Mesenchymal stem cell (in vitro differentiated cells and primary cell): ENCODE measurements at regions not wholly inside any gene's neighbourhood (a gene's known extent, or its start where the extent isn't known, plus 50 kb on each side); places are given as distances from the start of the nearest gene placed in this dataset.

ENCODE experiments used
- DNase-seq: peaks from one replicate; pipeline ENCODE4 v3.0.0-alpha.2; 2013
- H2AFZ ChIP-seq: one replicate; pipeline ENCODE4 v1.6.1; 2013; ENCODE audit warnings: low read depth, mild to moderate bottlenecking, control low read depth, inconsistent platforms, low read length, moderate library complexity
- H2AK5ac ChIP-seq: 2 replicates; pipeline ENCODE4 v1.6.1; 2013; ENCODE audit warnings: low read length, moderate library complexity, mild to moderate bottlenecking, inconsistent platforms; ENCODE audit not compliant: severe bottlenecking
- H2BK120ac ChIP-seq: one replicate; pipeline ENCODE4 v1.6.1; 2013; ENCODE audit warnings: low read depth, mild to moderate bottlenecking, inconsistent platforms, low read length, moderate library complexity
- H2BK12ac ChIP-seq, 2 experiments: one replicate each; pipeline ENCODE4 v1.6.1; 2013; ENCODE audit warnings: inconsistent platforms in 2 of 2, low read length in 2 of 2, mild to moderate bottlenecking in 2 of 2, moderate library complexity in 2 of 2, control low read depth in 1 of 2
- H2BK15ac ChIP-seq: one replicate; pipeline ENCODE4 v1.6.1; 2013; ENCODE audit warnings: mild to moderate bottlenecking, low read depth, inconsistent platforms; ENCODE audit not compliant: poor library complexity, severe bottlenecking
- H2BK5ac ChIP-seq: 2 replicates; pipeline ENCODE4 v1.6.1; 2013; ENCODE audit warnings: low read depth, mild to moderate bottlenecking, low read length, control low read depth, inconsistent platforms; ENCODE audit not compliant: poor library complexity, severe bottlenecking
- H3K14ac ChIP-seq, 2 experiments: one replicate each; pipeline ENCODE4 v1.6.1; 2013; ENCODE audit warnings: inconsistent platforms in 2 of 2, low read length in 2 of 2, control low read depth in 1 of 2, mild to moderate bottlenecking in 1 of 2, moderate library complexity in 1 of 2
- H3K18ac ChIP-seq, 2 experiments: one replicate each; pipeline ENCODE4 v1.6.1; 2013; ENCODE audit warnings: inconsistent platforms in 2 of 2, low read length in 2 of 2, control low read depth in 1 of 2, low read depth in 1 of 2, mild to moderate bottlenecking in 1 of 2
- H3K23ac ChIP-seq, 2 experiments: one replicate each; pipeline ENCODE4 v1.6.1; 2013; ENCODE audit warnings: inconsistent platforms in 2 of 2, low read length in 2 of 2, mild to moderate bottlenecking in 2 of 2, moderate library complexity in 2 of 2, control low read depth in 1 of 2
- H3K27ac ChIP-seq: 2 replicates; pipeline ENCODE4 v1.5.1; 2013; ENCODE audit warnings: mild to moderate bottlenecking, moderate library complexity, low read length, control low read depth, inconsistent platforms; ENCODE audit not compliant: poor library complexity, severe bottlenecking
- H3K27me3 ChIP-seq, 2 experiments: 2 replicates each; pipeline versions ENCODE4 v1.6.1 to v1.7.0; 2013; ENCODE audit warnings: low read length in 2 of 2, mild to moderate bottlenecking in 2 of 2, moderate library complexity in 2 of 2, control low read depth in 1 of 2, inconsistent platforms in 1 of 2; ENCODE audit not compliant: control insufficient read depth in 1 of 2, insufficient read depth in 1 of 2
- H3K36me3 ChIP-seq, 2 experiments: 2 replicates each; pipeline versions ENCODE4 v1.6.1 to v1.7.0; 2013; ENCODE audit warnings: low read length in 2 of 2, control low read depth in 1 of 2, inconsistent platforms in 1 of 2, low read depth in 1 of 2, mild to moderate bottlenecking in 1 of 2; ENCODE audit not compliant: insufficient read depth in 2 of 2, control insufficient read depth in 1 of 2
- H3K4ac ChIP-seq, 2 experiments: one replicate each; pipeline ENCODE4 v1.6.1; 2013; ENCODE audit warnings: inconsistent platforms in 2 of 2, low read length in 2 of 2, mild to moderate bottlenecking in 2 of 2, moderate library complexity in 2 of 2, control low read depth in 1 of 2, low read depth in 1 of 2
- H3K4me1 ChIP-seq: 2 replicates; pipeline ENCODE4 v1.6.1; 2013; ENCODE audit warnings: low read depth, low read length, control low read depth; ENCODE audit not compliant: control insufficient read depth, insufficient read depth
- H3K4me2 ChIP-seq: 2 replicates; pipeline ENCODE4 v1.6.1; 2013; ENCODE audit warnings: low read length, mild to moderate bottlenecking, inconsistent platforms; ENCODE audit not compliant: poor library complexity, severe bottlenecking
- H3K4me3 ChIP-seq, 2 experiments: 2 replicates each; pipeline versions ENCODE4 v1.5.1 to v1.7.0; 2013; ENCODE audit warnings: low read length in 2 of 2, mild to moderate bottlenecking in 2 of 2, control low read depth in 1 of 2, low read depth in 1 of 2; ENCODE audit not compliant: insufficient read depth in 1 of 2
- H3K79me1 ChIP-seq: replicated peaks from 2 replicates; pipeline ENCODE4 v1.6.1; 2013; ENCODE audit warnings: mild to moderate bottlenecking, control low read depth, low read length, inconsistent platforms; ENCODE audit not compliant: poor library complexity, severe bottlenecking
- H3K9ac ChIP-seq: 2 replicates; pipeline ENCODE4 v1.7.0; 2013; ENCODE audit warnings: mild to moderate bottlenecking, low read length, moderate library complexity
- H3K9me3 ChIP-seq: 2 replicates; pipeline ENCODE4 v1.7.0; 2013; ENCODE audit warnings: mild to moderate bottlenecking, low read length; ENCODE audit not compliant: control insufficient read depth
- H4K8ac ChIP-seq: one replicate; pipeline ENCODE4 v1.6.1; 2013; ENCODE audit warnings: inconsistent platforms, mild to moderate bottlenecking, low read length, moderate library complexity
- H4K91ac ChIP-seq: one replicate; pipeline ENCODE4 v1.6.1; 2013; ENCODE audit warnings: mild to moderate bottlenecking, low read length, inconsistent platforms
- WGBS: methylation state at CpG from one replicate; pipeline ENCODE4 v1.1.7; 2013; ENCODE audit warnings: mixed read lengths; 5-methylcytosine and 5-hydroxymethylcytosine counted together

- no peak overlapping the region for H3K18ac ChIP-seq
- H2BK120ac ChIP-seq: no peak overlapping the region
- H3K27ac ChIP-seq: no peak overlapping the region
- no peak overlapping the region for H3K4me2 ChIP-seq
- H2BK5ac ChIP-seq: no peak overlapping the region
- no peak overlapping the region for H3K4me3 ChIP-seq
- peak overlapping the region; percentile 9 for H2AK5ac ChIP-seq
- no peaks in the 10 kb centered on the region for H3K79me1 ChIP-seq
- WGBS: 89% methylated on average over 3 of the region's 5 CpGs
- no peak overlapping the region for H2AFZ ChIP-seq
- no peak overlapping the region for H3K4ac ChIP-seq
- H3K23ac ChIP-seq: no peak overlapping the region
- no peak overlapping the region for H3K9ac ChIP-seq
- peaks cover 2% of the 10 kb centered on the region for H3K4me1 ChIP-seq
- H4K91ac ChIP-seq: no peak overlapping the region
- H3K27me3 ChIP-seq: peaks cover 0 to 11% of the 10 kb centered on the region in 2 experiments
- H3K36me3 ChIP-seq: no peaks in the 10 kb centered on the region
- no peak overlapping the region for H3K14ac ChIP-seq
- no peak overlapping the region for H2BK12ac ChIP-seq
- no peak for DNase-seq
- H2BK15ac ChIP-seq: no peak overlapping the region
- no peaks in the 10 kb centered on the region for H3K9me3 ChIP-seq
- no peak overlapping the region for H4K8ac ChIP-seq
These were observed 78.3 kb upstream of the TPM1 start for GRCh38 chr15:62964251-62964650.

- Histone ChIP-seq H3K27me3 (peaks cover 0 to 5% of the 10 kb centered on the region in 2 experiments), H3K4me2 (no peak overlapping the region), H4K8ac (no peak overlapping the region), H3K27ac (no peak overlapping the region), H3K9ac (no peak overlapping the region), H3K4me3 (no peak overlapping the region), H3K23ac (no peak overlapping the region), H4K91ac (no peak overlapping the region), H2BK5ac (no peak overlapping the region), H3K14ac (no peak overlapping the region), H2BK120ac (no peak overlapping the region), H2AFZ (no peak overlapping the region), H3K9me3 (no peaks in the 10 kb centered on the region), H3K18ac (no peak overlapping the region), H2AK5ac (no peak overlapping the region), H3K4ac (no peak overlapping the region), H3K4me1 (peaks cover 2% of the 10 kb centered on the region), H2BK12ac (no peak overlapping the region), H2BK15ac (no peak overlapping the region), H3K36me3 (no peaks in the 10 kb centered on the region), H3K79me1 (no peaks in the 10 kb centered on the region)
- WGBS: 98% methylated on average over 4 of the region's 4 CpGs
- no peak for DNase-seq
These were observed 76.1 kb upstream of the TPM1 start for GRCh38 chr15:62966294-62967078.

GRCh38 chr15:62968699-62969098 lies 73.8 kb upstream of the TPM1 start:
- H2BK15ac ChIP-seq: no peak overlapping the region
- no peak overlapping the region for H4K91ac ChIP-seq
- H3K9me3 ChIP-seq: no peaks in the 10 kb centered on the region
- H2BK120ac ChIP-seq: no peak overlapping the region
- no peak overlapping the region for H3K4me2 ChIP-seq
- WGBS: 73% methylated on average over 6 of the region's 7 CpGs
- H3K79me1 ChIP-seq: no peaks in the 10 kb centered on the region
- H2AK5ac ChIP-seq: no peak overlapping the region
- H3K9ac ChIP-seq: no peak overlapping the region
- no peak overlapping the region for H3K27ac ChIP-seq
- H3K4ac ChIP-seq: no peak overlapping the region
- peaks cover 2% of the 10 kb centered on the region for H3K4me1 ChIP-seq
- H2BK5ac ChIP-seq: no peak overlapping the region
- no peaks in the 10 kb centered on the region for H3K27me3 ChIP-seq
- H3K36me3 ChIP-seq: no peaks in the 10 kb centered on the region
- H3K14ac ChIP-seq: no peak overlapping the region
- no peak overlapping the region for H3K23ac ChIP-seq
- H3K4me3 ChIP-seq: no peak overlapping the region
- no peak for DNase-seq
- H2AFZ ChIP-seq: no peak overlapping the region
- no peak overlapping the region for H2BK12ac ChIP-seq
- no peak overlapping the region for H3K18ac ChIP-seq
- no peak overlapping the region for H4K8ac ChIP-seq

GRCh38 chr15:62969442-62970089 lies 73.0 kb upstream of the TPM1 start:
- no peak overlapping the region for H2BK5ac ChIP-seq
- H3K36me3 ChIP-seq: no peaks in the 10 kb centered on the region
- H3K14ac ChIP-seq: no peak overlapping the region
- H2BK120ac ChIP-seq: no peak overlapping the region
- H3K4me2 ChIP-seq: no peak overlapping the region
- H3K4me3 ChIP-seq: no peak overlapping the region
- H3K79me1 ChIP-seq: no peaks in the 10 kb centered on the region
- H2AFZ ChIP-seq: no peak overlapping the region
- no peak overlapping the region for H4K8ac ChIP-seq
- no peak overlapping the region for H3K23ac ChIP-seq
- H3K27me3 ChIP-seq: no peaks in the 10 kb centered on the region
- H3K9ac ChIP-seq: no peak overlapping the region
- no peaks in the 10 kb centered on the region for H3K9me3 ChIP-seq
- no peak overlapping the region for H2BK15ac ChIP-seq
- H3K18ac ChIP-seq: no peak overlapping the region
- H3K4me1 ChIP-seq: no peaks in the 10 kb centered on the region
- no peak overlapping the region for H4K91ac ChIP-seq
- no peak overlapping the region for H3K27ac ChIP-seq
- H3K4ac ChIP-seq: no peak overlapping the region
- DNase-seq: no peak
- no peak overlapping the region for H2AK5ac ChIP-seq
- 100% methylated on average over 1 of the region's 1 CpG for WGBS
- H2BK12ac ChIP-seq: no peak overlapping the region
